KMS-11 (cell line): ENCODE measurements at regions not wholly inside any gene's neighbourhood (a gene's known extent, or its start where the extent isn't known, plus 50 kb on each side); places are given as distances from the start of the nearest gene placed in this dataset.

ENCODE experiments used
- H2AFZ ChIP-seq: fragments of 200-600 bp; sonication (generic); 2 replicates; pipeline ENCODE4 v1.6.1; 2016; ENCODE audit warnings: antibody characterized with exemption, mixed run types, low read depth
- H3K27ac ChIP-seq: fragments of 200-600 bp; sonication (generic); 2 replicates; pipeline ENCODE4 v1.6.1; 2016; ENCODE audit warnings: mild to moderate bottlenecking, mixed run types
- H3K27me3 ChIP-seq: fragments of 200-600 bp; sonication (generic); 2 replicates; pipeline ENCODE4 v1.6.1; 2017; ENCODE audit warnings: mild to moderate bottlenecking, low read depth, mixed run types, moderate library complexity; ENCODE audit not compliant: insufficient read depth
- H3K36me3 ChIP-seq: fragments of 200-600 bp; sonication (generic); 2 replicates; pipeline ENCODE4 v1.6.1; 2017; ENCODE audit warnings: mild to moderate bottlenecking, mixed run types; ENCODE audit not compliant: insufficient read depth
- H3K4me1 ChIP-seq: fragments of 200-600 bp; sonication (generic); 2 replicates; pipeline ENCODE4 v1.6.1; 2016; ENCODE audit warnings: mild to moderate bottlenecking, low read depth, mixed run types; ENCODE audit not compliant: poor library complexity, severe bottlenecking
- H3K4me2 ChIP-seq: fragments of 200-600 bp; sonication (generic); 2 replicates; pipeline ENCODE4 v1.7.0; 2016; ENCODE audit warnings: mild to moderate bottlenecking, mixed run types
- H3K4me3 ChIP-seq: fragments of 200-600 bp; sonication (generic); IDR thresholded peaks from 2 replicates; pipeline ENCODE4 v1.6.1; 2017; ENCODE audit warnings: low read depth, low read length, mixed read lengths; ENCODE audit not compliant: insufficient read depth
- H3K79me2 ChIP-seq: fragments of 200-600 bp; sonication (generic); 2 replicates; pipeline ENCODE4 v1.6.1; 2016; ENCODE audit warnings: low read depth, mixed run types; ENCODE audit not compliant: insufficient read depth
- H3K9ac ChIP-seq: fragments of 200-600 bp; sonication (generic); 2 replicates; pipeline ENCODE4 v1.6.1; 2016; ENCODE audit warnings: mild to moderate bottlenecking, mixed run types
- H4K20me1 ChIP-seq: fragments of 200-600 bp; sonication (generic); 2 replicates; pipeline ENCODE4 v1.6.1; 2016; ENCODE audit warnings: mild to moderate bottlenecking, mixed run types; ENCODE audit not compliant: insufficient read depth
- CTCF ChIP-seq: fragments of 200-600 bp; sonication (generic); conservative IDR thresholded peaks from 2 replicates; pipeline ENCODE4 v1.6.1; 2017; ENCODE audit warnings: low read depth, mild to moderate bottlenecking, antibody characterized with exemption, low read length, moderate library complexity, mixed read lengths

- Histone ChIP-seq H2AFZ (no peak overlapping the region), H4K20me1 (no peaks in the 10 kb centered on the region), H3K79me2 (no peaks in the 10 kb centered on the region), H3K36me3 (no peaks in the 10 kb centered on the region), H3K4me1 (no peaks in the 10 kb centered on the region), H3K27ac (no peak overlapping the region), H3K4me2 (no peak overlapping the region), H3K4me3 (no peak overlapping the region), H3K27me3 (no peaks in the 10 kb centered on the region), H3K9ac (no peak overlapping the region)
- TF ChIP-seq CTCF = no peak
These were observed 144.1 kb upstream of the STK17B start for GRCh38 chr2:196315388-196316049.

- no peak for TF ChIP-seq CTCF
- Histone ChIP-seq H3K27me3 (no peaks in the 10 kb centered on the region), H3K4me1 (no peaks in the 10 kb centered on the region), H3K4me2 (no peak overlapping the region), H3K79me2 (no peaks in the 10 kb centered on the region), H3K36me3 (no peaks in the 10 kb centered on the region), H3K4me3 (no peak overlapping the region), H3K9ac (no peak overlapping the region), H4K20me1 (no peaks in the 10 kb centered on the region), H3K27ac (no peak overlapping the region), H2AFZ (no peak overlapping the region)
These were observed 144.7 kb upstream of the STK17B start for GRCh38 chr2:196316050-196316430.

GRCh38 chr2:196318517-196319377 lies 147.4 kb upstream of the STK17B start:
- Histone ChIP-seq H3K79me2 (no peaks in the 10 kb centered on the region), H3K4me3 (no peak overlapping the region), H3K9ac (no peak overlapping the region), H3K4me1 (no peaks in the 10 kb centered on the region), H3K27ac (no peak overlapping the region), H3K27me3 (no peaks in the 10 kb centered on the region), H4K20me1 (no peaks in the 10 kb centered on the region), H3K36me3 (no peaks in the 10 kb centered on the region), H2AFZ (no peak overlapping the region), H3K4me2 (no peak overlapping the region)
- no peak for TF ChIP-seq CTCF

- Histone ChIP-seq H3K4me2 (no peak overlapping the region), H4K20me1 (no peaks in the 10 kb centered on the region), H3K27me3 (no peaks in the 10 kb centered on the region), H2AFZ (no peak overlapping the region), H3K4me3 (no peak overlapping the region), H3K27ac (no peak overlapping the region), H3K79me2 (no peaks in the 10 kb centered on the region), H3K36me3 (no peaks in the 10 kb centered on the region), H3K9ac (no peak overlapping the region), H3K4me1 (no peaks in the 10 kb centered on the region)
- TF ChIP-seq CTCF = no peak
These were observed 151.8 kb upstream of the STK17B start for GRCh38 chr2:196322973-196323810.
